NCI-H2029 (cell line): ENCODE measurements at regions not wholly inside any gene's neighbourhood (a gene's known extent, or its start where the extent isn't known, plus 50 kb on each side); places are given as distances from the start of the nearest gene placed in this dataset.
A peak's percentile ranks its signal among the peaks of the same experiment; 100 is the strongest.
"Not testable (repeated sequence)": the region's sequence is repeated elsewhere in the genome, so short reads cannot be mapped to it uniquely, and the experiment has no call there.

ENCODE experiments used
- DNase-seq: peaks from one replicate; lab custom pipeline; 2025; lab: John Stamatoyannopoulos, UW

- not testable (repeated sequence) for DNase-seq
These were observed 79.2 kb downstream of the PXDC1 start for GRCh38 chr6:3672339-3672738.

- no peak for DNase-seq
These were observed 80.1 kb downstream of the PXDC1 start for GRCh38 chr6:3671382-3671781.

- DNase-seq, result no peak
These were observed 81.2 kb downstream of the PXDC1 start for GRCh38 chr6:3670356-3670755.

GRCh38 chr6:3669916-3670315 lies 81.6 kb downstream of the PXDC1 start:
- no peak for DNase-seq

GRCh38 chr6:3665608-3666007 lies 85.9 kb downstream of the PXDC1 start:
- no peak for DNase-seq

GRCh38 chr6:3664625-3665041 lies 86.9 kb downstream of the PXDC1 start:
- DNase-seq, result no peak

GRCh38 chr6:3663811-3664210 lies 87.7 kb downstream of the PXDC1 start:
- DNase-seq, result no peak

GRCh38 chr6:3663081-3663480 lies 88.4 kb downstream of the PXDC1 start:
- no peak for DNase-seq

- no peak for DNase-seq
These were observed 90.1 kb downstream of the PXDC1 start for GRCh38 chr6:3661390-3661789.

- no peak for DNase-seq
These were observed 91.0 kb downstream of the PXDC1 start for GRCh38 chr6:3660473-3660872.

- DNase-seq, result no peak
These were observed 91.8 kb downstream of the PXDC1 start for GRCh38 chr6:3659748-3660147.

- DNase-seq, result no peak
These were observed 95.4 kb downstream of the PXDC1 start for GRCh38 chr6:3656076-3656475.

GRCh38 chr6:3654898-3655297 lies 96.6 kb downstream of the PXDC1 start:
- no peak for DNase-seq

GRCh38 chr6:3654436-3654835 lies 97.1 kb downstream of the PXDC1 start:
- no peak for DNase-seq

- no peak for DNase-seq
These were observed 97.9 kb downstream of the PXDC1 start for GRCh38 chr6:3653528-3654070.

GRCh38 chr6:3651698-3652229 lies 99.7 kb downstream of the PXDC1 start:
- DNase-seq, result no peak

- DNase-seq, result no peak
These were observed 100.4 kb downstream of the PXDC1 start for GRCh38 chr6:3650959-3651697.

- peak; percentile 6 for DNase-seq
These were observed 101.2 kb downstream of the PXDC1 start for GRCh38 chr6:3650076-3650958.

- DNase-seq, result no peak
These were observed 102.8 kb downstream of the PXDC1 start for GRCh38 chr6:3648724-3649123.

GRCh38 chr6:3646616-3647362 lies 104.7 kb downstream of the PXDC1 start:
- no peak for DNase-seq

- no peak for DNase-seq
These were observed 106.8 kb downstream of the PXDC1 start for GRCh38 chr6:3644739-3645012.
